Naive thymus-derived CD4-positive, alpha-beta T cell (primary cell): ENCODE measurements at regions not wholly inside any gene's neighbourhood (a gene's known extent, or its start where the extent isn't known, plus 50 kb on each side); places are given as distances from the start of the nearest gene placed in this dataset.
A peak's percentile ranks its signal among the peaks of the same experiment; 100 is the strongest.

ENCODE experiments used
- ATAC-seq: fragments of 150-1000 bp; cut with Tn5 transposase; 2 replicates; pipeline ENCODE4 v1.10.0; 2021; ENCODE audit warnings: mild to moderate bottlenecking, moderate library complexity
- CTCF ChIA-PET: fragments of 350-600 bp; sonication (Branson Sonifier 250); formaldehyde crosslinking; loops from one replicate; lab custom pipeline; 2021; ENCODE audit warnings: antibody characterized with exemption; lab: Charles Lee
- POLR2A ChIA-PET: fragments of 350-600 bp; sonication (Branson Sonifier 250); formaldehyde crosslinking; loops from one replicate; lab custom pipeline; 2021; ENCODE audit warnings: antibody characterized with exemption, inconsistent platforms; lab: Charles Lee
- DNase-seq, 9 donors: peaks; one replicate each; pipeline versions ENCODE4 v3.0.0 to v3.0.0-alpha.2; 2020 to 2022; ENCODE audit warnings: mixed read lengths in 1 of 9
- H3K27ac ChIP-seq: one replicate; pipeline ENCODE4 v1.7.0; 2013; ENCODE audit warnings: mild to moderate bottlenecking, low read depth, low read length, moderate library complexity
- H3K27me3 ChIP-seq, 2 donors: one replicate each; pipeline ENCODE4 v1.7.0; 2013; ENCODE audit warnings: low read length in 2 of 2, mild to moderate bottlenecking in 2 of 2, moderate library complexity in 2 of 2; ENCODE audit not compliant: control insufficient read depth in 2 of 2, insufficient read depth in 2 of 2
- H3K36me3 ChIP-seq, 3 experiments: 1 replicate in 2 of 3; 2 replicates in 1 of 3; pipeline ENCODE4 v1.7.0; 2013; ENCODE audit warnings: low read length in 3 of 3, mild to moderate bottlenecking in 3 of 3, moderate library complexity in 1 of 3; ENCODE audit not compliant: insufficient read depth in 3 of 3, control insufficient read depth in 2 of 3
- H3K4me1 ChIP-seq, 2 donors: one replicate each; pipeline ENCODE4 v1.7.0; 2013; ENCODE audit warnings: low read length in 2 of 2, mild to moderate bottlenecking in 2 of 2, moderate library complexity in 1 of 2; ENCODE audit not compliant: control insufficient read depth in 2 of 2, insufficient read depth in 2 of 2
- H3K4me3 ChIP-seq: 2 replicates; pipeline ENCODE4 v1.7.0; 2013; ENCODE audit warnings: mild to moderate bottlenecking, low read length
- H3K9me3 ChIP-seq, 3 experiments: 1 replicate in 2 of 3; 2 replicates in 1 of 3; pipeline ENCODE4 v1.7.0; 2013; ENCODE audit warnings: low read length in 3 of 3; ENCODE audit not compliant: control insufficient read depth in 2 of 3
- H3K27ac Mint-ChIP-seq, 9 donors: one replicate each; pipeline ENCODE4 v1.8.0; 2020 to 2022; ENCODE audit warnings: mixed read lengths in 9 of 9, mild to moderate bottlenecking in 8 of 9, moderate library complexity in 5 of 9, inconsistent platforms in 2 of 9
- H3K27me3 Mint-ChIP-seq, 5 donors: one replicate each; pipeline ENCODE4 v1.8.0; 2021 to 2022; ENCODE audit warnings: mixed read lengths in 5 of 5, mild to moderate bottlenecking in 1 of 5
- H3K36me3 Mint-ChIP-seq, 5 donors: one replicate each; pipeline ENCODE4 v1.8.0; 2020 to 2022; ENCODE audit warnings: mixed read lengths in 5 of 5, mild to moderate bottlenecking in 3 of 5, inconsistent platforms in 1 of 5
- H3K4me1 Mint-ChIP-seq, 7 donors: one replicate each; pipeline ENCODE4 v1.8.0; 2020 to 2022; ENCODE audit warnings: mixed read lengths in 7 of 7, mild to moderate bottlenecking in 3 of 7, inconsistent platforms in 1 of 7
- H3K4me3 Mint-ChIP-seq, 10 donors: one replicate each; pipeline ENCODE4 v1.8.0; 2020 to 2022; ENCODE audit warnings: mild to moderate bottlenecking in 10 of 10, mixed read lengths in 10 of 10, moderate library complexity in 6 of 10, inconsistent platforms in 2 of 10
- H3K9me3 Mint-ChIP-seq, 11 donors: one replicate each; pipeline ENCODE4 v1.8.0; 2020 to 2022; ENCODE audit warnings: mixed read lengths in 11 of 11, mild to moderate bottlenecking in 4 of 11, inconsistent platforms in 1 of 11, moderate library complexity in 1 of 11
- intact Hi-C, 2 donors: fragments of 100-400 bp; cut with micrococcal nuclease; formaldehyde crosslinking; loops; one replicate each; pipeline ENCODE4 v1.15.1; 2023

DNA sequence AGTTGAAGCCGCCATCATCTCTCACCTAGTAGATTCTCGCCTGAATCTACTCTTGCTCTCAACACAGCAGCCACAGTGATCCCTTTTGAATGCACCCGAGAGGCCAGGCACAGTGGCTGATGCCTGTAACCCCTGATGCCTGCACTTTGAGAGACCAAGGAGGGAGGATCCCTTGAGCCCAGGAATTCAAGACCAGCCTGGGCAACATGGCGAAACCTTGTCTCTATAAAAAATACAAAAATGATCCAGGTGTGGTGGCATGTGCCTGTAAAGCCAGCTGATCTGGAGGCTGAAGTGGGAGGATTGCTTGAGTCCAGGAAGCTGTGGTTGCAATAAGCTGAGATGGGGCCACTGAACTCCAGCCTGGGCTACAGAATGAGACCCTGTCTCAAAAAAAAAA is 60.3 kb upstream of the EML4 start:
- ATAC-seq (no peak), DNase-seq (no peak)
- Histone ChIP-seq H3K4me1 (peaks cover 64 to 82% of the 10 kb centered on the region in 2 donors), H3K9me3 (no peaks in the 10 kb centered on the region), H3K36me3 (no peaks in the 10 kb centered on the region), H3K27ac (peak overlapping the region; percentile 95), H3K27me3 (no peaks in the 10 kb centered on the region), H3K4me3 (peak overlapping the region; percentile 5)
- Mint-ChIP-seq H3K36me3 (peaks cover 0 to 2% (median 0%) of the 10 kb centered on the region in 5 donors), H3K9me3 (no peaks in the 10 kb centered on the region), H3K27me3 (no peaks in the 10 kb centered on the region), H3K4me3 (no peak overlapping the region), H3K27ac (no peak overlapping the region), H3K4me1 (peaks cover 15 to 29% (median 21%) of the 10 kb centered on the region in 7 donors)
- intact Hi-C loops, result loop anchor here (5.0 to 10.0 kb wide), 5 partner anchors 386 to 1118 kb away; partner anchors contain the start of genes KCNG3 (in 1 of the 2) and ZFP36L2 (in 1 of the 2)
- POLR2A ChIA-PET, result interaction anchor here (1.0 to 20.6 kb wide), 4 partner anchors 9 to 82 kb away, joined by 5 to 636 read pairs (median 24); no protein-coding TSS in a partner anchor
- CTCF ChIA-PET, result interaction anchor here (1.0 to 1.2 kb wide), 2 partner anchors 11 to 28 kb away, joined by 3 to 4 read pairs; no protein-coding TSS in a partner anchor

DNA sequence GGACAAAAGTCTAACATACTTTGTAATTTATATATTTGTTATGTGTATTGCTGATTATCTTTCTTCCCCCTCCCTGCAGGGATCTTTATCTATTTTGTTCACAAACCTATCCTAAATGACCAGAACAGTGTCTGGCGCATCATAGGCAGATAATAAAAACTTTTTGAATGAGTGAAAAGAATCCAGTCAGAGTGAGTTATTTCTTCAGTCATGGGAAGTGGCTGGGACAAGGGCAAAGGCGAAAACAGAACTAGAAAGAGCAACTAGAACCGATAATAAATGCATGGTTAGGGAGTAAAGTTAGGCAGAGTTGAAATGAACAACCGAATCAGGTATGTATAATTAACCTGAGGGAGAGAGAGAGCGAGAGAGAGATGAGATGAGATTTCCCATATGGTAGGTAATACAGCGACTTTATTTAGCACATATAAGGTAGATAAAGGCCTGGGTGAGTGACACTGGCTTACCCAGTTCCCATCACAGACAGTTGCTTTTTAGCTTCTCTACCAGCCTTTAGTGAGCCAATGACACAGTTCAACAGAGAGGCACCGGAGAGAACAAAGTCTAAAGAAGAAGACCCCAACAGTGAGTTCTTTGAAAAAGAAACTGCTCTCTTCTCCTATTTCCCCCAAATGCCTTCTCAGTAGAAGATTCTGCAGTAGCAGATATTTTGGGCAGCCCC is 59.1 kb upstream of the EML4 start:
- no peak overlapping the region for H3K4me3 Mint-ChIP-seq
- peaks cover 20 to 35% (median 28%) of the 10 kb centered on the region in 7 donors for H3K4me1 Mint-ChIP-seq
- Histone ChIP-seq H3K9me3 (no peaks in the 10 kb centered on the region), H3K4me3 (no peak overlapping the region), H3K27ac (peak overlapping the region; percentile 95), H3K4me1 (peaks cover 63 to 81% of the 10 kb centered on the region in 2 donors), H3K27me3 (no peaks in the 10 kb centered on the region), H3K36me3 (no peaks in the 10 kb centered on the region)
- H3K27me3 Mint-ChIP-seq, result peaks cover 0 to 2% (median 0%) of the 10 kb centered on the region in 5 donors
- CTCF ChIA-PET, result interaction anchor here (0.6 to 1.2 kb wide), 4 partner anchors 12 to 62 kb away, joined by 3 to 4 read pairs (median 3); no protein-coding TSS in a partner anchor
- ATAC-seq, result no peak
- peaks cover 0 to 8% (median 0%) of the 10 kb centered on the region in 5 donors for H3K36me3 Mint-ChIP-seq
- no peak overlapping the region for H3K27ac Mint-ChIP-seq
- H3K9me3 Mint-ChIP-seq, result no peaks in the 10 kb centered on the region
- intact Hi-C loops, result loop anchor here (5.0 to 10.0 kb wide), 5 partner anchors 385 to 1117 kb away; partner anchors contain the start of genes KCNG3 (in 1 of the 2) and ZFP36L2 (in 1 of the 2)
- POLR2A ChIA-PET, result interaction anchor here (0.6 to 20.6 kb wide), 2 partner anchors 23 to 1112 kb away, joined by 3 to 636 read pairs; no protein-coding TSS in a partner anchor
- no peak for DNase-seq

DNA sequence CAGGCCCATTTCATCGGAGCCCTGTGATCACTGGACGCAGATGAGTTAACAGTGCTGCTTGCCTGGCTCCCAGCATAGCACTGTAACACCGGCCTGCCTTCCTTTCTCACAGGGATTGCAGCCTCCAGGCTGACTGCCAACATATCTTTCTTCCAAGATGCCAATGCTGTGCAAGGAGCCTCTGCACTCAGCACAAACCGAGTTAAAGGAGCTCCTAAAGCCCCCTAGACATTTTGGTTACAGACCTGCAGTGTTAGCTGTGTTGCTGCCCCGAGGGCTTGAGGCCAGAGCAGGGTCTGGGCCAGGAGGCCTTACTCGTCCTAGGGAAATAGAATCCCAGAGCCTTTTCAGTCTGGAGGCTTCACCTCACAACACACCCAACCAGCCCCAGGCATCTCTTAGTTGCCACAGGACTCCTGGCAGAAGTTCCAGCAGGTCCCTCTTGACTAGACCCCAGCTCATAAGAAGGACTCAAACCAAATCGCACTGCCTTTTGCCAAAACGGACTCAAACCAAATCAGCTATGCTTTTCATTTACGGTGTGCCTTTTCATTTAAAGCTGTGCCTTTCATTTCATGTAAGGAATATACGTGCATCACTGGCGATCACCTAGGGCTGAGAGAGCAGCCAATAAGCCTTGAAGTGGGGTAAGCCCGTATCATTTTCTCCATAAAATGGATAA is 58.4 kb upstream of the EML4 start:
- Histone ChIP-seq H3K27ac (peak overlapping the region; percentile 95), H3K4me1 (peaks cover 56 to 81% of the 10 kb centered on the region in 2 donors), H3K9me3 (no peaks in the 10 kb centered on the region), H3K27me3 (no peaks in the 10 kb centered on the region), H3K36me3 (no peaks in the 10 kb centered on the region), H3K4me3 (no peak overlapping the region)
- H3K27me3 Mint-ChIP-seq, result peaks cover 0 to 2% (median 0%) of the 10 kb centered on the region in 5 donors
- H3K36me3 Mint-ChIP-seq, result peaks cover 0 to 10% (median 0%) of the 10 kb centered on the region in 5 donors
- no peak for ATAC-seq
- no peak for DNase-seq
- intact Hi-C loops, result no loop called here
- peaks cover 22 to 41% (median 33%) of the 10 kb centered on the region in 7 donors for H3K4me1 Mint-ChIP-seq
- H3K27ac Mint-ChIP-seq, result no peak overlapping the region
- no peak overlapping the region for H3K4me3 Mint-ChIP-seq
- CTCF ChIA-PET, result interaction anchor here (1.1 kb wide), 1 partner anchor 18 kb away, joined by 4 read pairs; no protein-coding TSS in a partner anchor
- POLR2A ChIA-PET, result interaction anchor here (0.6 to 20.6 kb wide), 3 partner anchors 22 to 1111 kb away, joined by 3 to 636 read pairs (median 4); no protein-coding TSS in a partner anchor
- H3K9me3 Mint-ChIP-seq, result no peaks in the 10 kb centered on the region

DNA sequence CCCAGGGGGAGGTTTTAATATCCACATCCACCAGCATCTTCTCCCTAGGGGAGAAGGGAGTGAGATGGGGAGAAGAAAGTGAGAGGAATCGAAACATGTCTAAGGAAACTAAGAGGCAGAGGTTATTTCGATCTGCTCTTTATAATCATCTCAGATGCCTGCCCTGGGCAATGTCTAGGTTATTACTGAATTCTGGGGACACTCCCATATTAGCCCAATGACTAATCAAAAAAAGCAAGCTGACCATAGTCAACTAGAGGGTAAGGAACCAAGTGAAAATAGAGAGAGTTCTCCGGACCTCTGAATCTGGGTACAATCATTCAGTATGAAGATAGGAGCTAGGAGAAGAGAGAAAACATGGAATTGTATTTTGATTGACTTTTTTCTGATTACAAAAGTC is 56.7 kb upstream of the EML4 start:
- peaks cover 25 to 58% (median 49%) of the 10 kb centered on the region in 7 donors for H3K4me1 Mint-ChIP-seq
- H3K4me1 ChIP-seq, result peaks cover 41 to 67% of the 10 kb centered on the region in 2 donors
- ChIA-PET CTCF (interaction anchor here (0.7 to 1.4 kb wide), 2 partner anchors 17 to 204 kb away, joined by 3 to 6 read pairs; no protein-coding TSS in a partner anchor), POLR2A (interaction anchor here (0.8 to 20.6 kb wide), 6 partner anchors 8 to 57 kb away, joined by 3 to 636 read pairs (median 4); partner anchors contain the start of gene EML4)
- DNase-seq (no peak), ATAC-seq (no peak)
- H3K4me3 Mint-ChIP-seq, result peak overlapping the region in 1 of 10 donors; percentile 3
- no peak overlapping the region for H3K27ac ChIP-seq
- H3K36me3 Mint-ChIP-seq, result peaks cover 0 to 10% (median 0%) of the 10 kb centered on the region in 5 donors
- peaks cover 0 to 2% (median 0%) of the 10 kb centered on the region in 5 donors for H3K27me3 Mint-ChIP-seq
- no peaks in the 10 kb centered on the region for H3K9me3 ChIP-seq
- H3K9me3 Mint-ChIP-seq, result no peaks in the 10 kb centered on the region
- H3K27me3 ChIP-seq, result no peaks in the 10 kb centered on the region
- H3K27ac Mint-ChIP-seq, result peak overlapping the region in 6 of 9 donors; percentile 12 to 75 (median 60)
- no peak overlapping the region for H3K4me3 ChIP-seq
- intact Hi-C loops, result no loop called here
- H3K36me3 ChIP-seq, result no peaks in the 10 kb centered on the region

DNA sequence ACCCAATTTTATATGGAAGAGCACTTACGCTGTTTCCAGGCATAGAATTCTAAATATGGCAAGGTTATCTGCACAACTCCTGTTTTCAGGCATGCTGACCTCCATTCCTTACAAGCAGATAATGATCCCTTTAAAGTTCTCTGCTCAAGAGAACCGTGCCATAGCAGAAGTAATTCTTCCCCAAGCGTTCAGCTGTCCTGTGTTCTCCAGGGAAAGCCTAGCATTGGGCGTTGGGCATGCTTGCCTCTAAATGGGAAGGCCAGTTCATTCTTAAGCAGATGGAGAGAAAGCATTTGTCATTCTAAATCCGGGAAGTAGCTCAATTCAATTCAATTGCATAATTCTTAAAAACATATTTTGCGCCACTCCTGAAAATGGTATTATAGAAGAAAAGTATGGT is 55.7 kb upstream of the EML4 start:
- Histone ChIP-seq H3K27ac (no peak overlapping the region), H3K36me3 (no peaks in the 10 kb centered on the region), H3K9me3 (no peaks in the 10 kb centered on the region), H3K4me3 (no peak overlapping the region), H3K27me3 (no peaks in the 10 kb centered on the region), H3K4me1 (peaks cover 37 to 64% of the 10 kb centered on the region in 2 donors)
- Mint-ChIP-seq H3K9me3 (no peaks in the 10 kb centered on the region), H3K4me1 (peaks cover 36 to 68% (median 59%) of the 10 kb centered on the region in 7 donors), H3K27ac (peak overlapping the region in 1 of 9 donors; percentile 18), H3K36me3 (peaks cover 0 to 11% (median 0%) of the 10 kb centered on the region in 5 donors), H3K4me3 (no peak overlapping the region), H3K27me3 (peaks cover 0 to 2% (median 0%) of the 10 kb centered on the region in 5 donors)
- intact Hi-C loops, result no loop called here
- ChIA-PET CTCF (interaction anchor here (1.2 to 1.4 kb wide), 2 partner anchors 18 to 81 kb away, joined by 5 to 6 read pairs; no protein-coding TSS in a partner anchor), POLR2A (interaction anchor here (0.7 to 20.6 kb wide), 6 partner anchors 9 to 249 kb away, joined by 3 to 636 read pairs (median 4); no protein-coding TSS in a partner anchor)
- no peak for DNase-seq
- no peak for ATAC-seq

DNA sequence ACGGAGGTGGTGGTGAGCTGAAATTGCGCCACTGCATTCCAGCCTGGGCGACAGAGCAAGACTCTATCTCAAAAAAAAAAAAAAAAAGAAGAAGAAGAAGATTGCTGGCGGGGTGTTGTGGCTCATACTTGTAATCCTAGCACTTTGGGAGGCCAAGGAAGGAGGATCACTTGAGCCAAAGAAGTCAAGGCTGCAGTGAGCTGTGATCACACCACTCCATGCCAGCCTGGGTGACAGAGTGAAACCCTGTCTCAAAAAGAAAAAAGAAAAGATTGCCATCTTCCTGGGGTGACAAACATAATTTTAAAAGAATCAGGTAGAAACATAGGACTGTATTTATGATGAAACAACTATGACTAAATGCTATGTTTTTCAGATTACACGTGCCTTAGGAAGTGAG is 55.1 kb upstream of the EML4 start:
- ATAC-seq (no peak), DNase-seq (no peak)
- no peaks in the 10 kb centered on the region for H3K36me3 ChIP-seq
- Mint-ChIP-seq H3K27ac (peak overlapping the region in 7 of 9 donors; percentile 14 to 88 (median 57)), H3K27me3 (peaks cover 0 to 2% (median 0%) of the 10 kb centered on the region in 5 donors), H3K4me3 (peak overlapping the region in 8 of 10 donors; percentile 2 to 33 (median 16)), H3K4me1 (peaks cover 39 to 73% (median 65%) of the 10 kb centered on the region in 7 donors), H3K36me3 (peaks cover 0 to 11% (median 0%) of the 10 kb centered on the region in 5 donors), H3K9me3 (no peaks in the 10 kb centered on the region)
- H3K4me1 ChIP-seq, result peaks cover 35 to 60% of the 10 kb centered on the region in 2 donors
- no peak overlapping the region for H3K4me3 ChIP-seq
- H3K27ac ChIP-seq, result no peak overlapping the region
- POLR2A ChIA-PET, result interaction anchor here (0.7 to 20.6 kb wide), 4 partner anchors 8 to 248 kb away, joined by 4 to 636 read pairs (median 16); no protein-coding TSS in a partner anchor
- no peaks in the 10 kb centered on the region for H3K9me3 ChIP-seq
- no peaks in the 10 kb centered on the region for H3K27me3 ChIP-seq
- CTCF ChIA-PET, result interaction anchor here (0.7 to 3.0 kb wide), 3 partner anchors 8 to 82 kb away, joined by 3 to 17 read pairs (median 5); no protein-coding TSS in a partner anchor
- intact Hi-C loops, result no loop called here
